Osteoblast (primary cell): ENCODE measurements at regions not wholly inside any gene's neighbourhood (a gene's known extent, or its start where the extent isn't known, plus 50 kb on each side); places are given as distances from the start of the nearest gene placed in this dataset. TPM values are rescaled to one million over a fixed set of nuclear protein-coding genes. Genes with fewer than 3 reads are reported as not detected.

Source experiments
- DNase-seq: peaks from one replicate; pipeline ENCODE4 v3.0.0; 2011; ENCODE audit warnings: low spot score, mixed read lengths; ENCODE audit not compliant: insufficient read length; ENCODE audit errors: missing footprints
- H2AFZ ChIP-seq: 2 replicates; pipeline ENCODE4 v1.6.0; 2011; ENCODE audit warnings: mild to moderate bottlenecking, low read length
- H3K27ac ChIP-seq: 2 replicates; pipeline ENCODE4 v1.5.1; 2011; ENCODE audit warnings: mild to moderate bottlenecking, low read depth, low read length, moderate library complexity
- H3K27me3 ChIP-seq: 2 replicates; pipeline ENCODE4 v1.6.0; 2012; ENCODE audit warnings: mild to moderate bottlenecking, control low read depth, inconsistent platforms, low read length, moderate library complexity; ENCODE audit not compliant: insufficient read depth
- H3K36me3 ChIP-seq: 2 replicates; pipeline ENCODE4 v1.5.1; 2011; ENCODE audit warnings: mild to moderate bottlenecking, low read length, control low read depth, moderate library complexity; ENCODE audit not compliant: insufficient read depth
- H3K4me1 ChIP-seq: 2 replicates; pipeline ENCODE4 v1.5.1; 2011; ENCODE audit warnings: mild to moderate bottlenecking, low read length, control low read depth, moderate library complexity; ENCODE audit not compliant: insufficient read depth
- H3K4me2 ChIP-seq: 2 replicates; pipeline ENCODE4 v1.6.0; 2011; ENCODE audit warnings: mild to moderate bottlenecking, low read length; ENCODE audit not compliant: insufficient read depth
- H3K4me3 ChIP-seq: fragments of 200-600 bp; sonication (generic); 3 replicates; pipeline ENCODE4 v1.5.1; 2012; ENCODE audit warnings: mild to moderate bottlenecking, low read length, inconsistent platforms; ENCODE audit not compliant: insufficient read depth
- H3K79me2 ChIP-seq: 2 replicates; pipeline ENCODE4 v1.6.0; 2012; ENCODE audit warnings: mild to moderate bottlenecking, low read length, control low read depth, inconsistent platforms; ENCODE audit not compliant: insufficient read depth
- H3K9me3 ChIP-seq: 2 replicates; pipeline ENCODE4 v1.5.1; 2011; ENCODE audit warnings: low read depth, low read length, control low read depth
- H4K20me1 ChIP-seq: 2 replicates; pipeline ENCODE4 v1.6.0; 2012; ENCODE audit warnings: mild to moderate bottlenecking, low read length, control low read depth; ENCODE audit not compliant: insufficient read depth
- CTCF ChIP-seq: IDR thresholded peaks from 2 replicates; pipeline ENCODE4 v1.5.1; 2011; ENCODE audit warnings: mild to moderate bottlenecking, low read depth, low read length, moderate library complexity; ENCODE audit errors: extremely low read depth
- small RNA-seq: library from RNA; depleted of rRNA; stranded (forward); fragments of <200 nt; gene quantifications from one replicate; pipeline ENCODE3, GENCODE V24; 2012

- Histone ChIP-seq H2AFZ (no peak overlapping the region), H3K79me2 (no peaks in the 10 kb centered on the region), H3K4me1 (peaks cover 15% of the 10 kb centered on the region), H4K20me1 (no peaks in the 10 kb centered on the region), H3K9me3 (no peaks in the 10 kb centered on the region), H3K27me3 (no peaks in the 10 kb centered on the region), H3K4me3 (no peak overlapping the region), H3K4me2 (no peak overlapping the region), H3K36me3 (no peaks in the 10 kb centered on the region), H3K27ac (no peak overlapping the region)
- no peak for TF ChIP-seq CTCF
- no peak for DNase-seq
Observed at GRCh38 chr11:13227676-13228255, 49.8 kb upstream of the BMAL1 start.

Small RNAs in the stretch of these regions (small RNA-seq; reads per million reads assigned to genes)
- gene AC022878.1 = not detected
